ENCODE measurements at regions not wholly inside any gene's neighbourhood (a gene's known extent, or its start where the extent isn't known, plus 50 kb on each side); places are given as distances from the start of the nearest gene placed in this dataset.

DNA sequence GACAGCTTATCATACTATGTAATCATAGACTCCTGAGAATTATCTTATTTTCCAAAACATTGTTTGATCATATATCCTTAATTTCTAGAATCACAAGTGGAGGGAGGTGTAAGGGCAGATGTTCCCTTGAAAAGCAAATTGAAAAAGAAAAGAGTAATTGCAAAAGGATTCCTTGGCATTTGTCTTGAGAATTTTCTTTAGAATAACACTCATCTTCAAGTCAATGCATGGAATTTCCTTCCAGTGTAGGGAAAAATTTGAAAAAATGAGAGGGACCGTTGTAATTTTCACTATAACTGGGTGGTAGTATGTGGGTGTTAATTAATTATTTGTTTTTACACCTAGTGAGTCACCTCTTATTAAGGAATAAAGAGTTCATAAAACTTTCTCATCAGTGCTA, 724.6 kb upstream of the ADAMTS5 start:
- CTCF ChIA-PET = no interaction called here
- POLR2A ChIA-PET (ENCODE audit: low non-redundant PET) = no interaction called here

DNA sequence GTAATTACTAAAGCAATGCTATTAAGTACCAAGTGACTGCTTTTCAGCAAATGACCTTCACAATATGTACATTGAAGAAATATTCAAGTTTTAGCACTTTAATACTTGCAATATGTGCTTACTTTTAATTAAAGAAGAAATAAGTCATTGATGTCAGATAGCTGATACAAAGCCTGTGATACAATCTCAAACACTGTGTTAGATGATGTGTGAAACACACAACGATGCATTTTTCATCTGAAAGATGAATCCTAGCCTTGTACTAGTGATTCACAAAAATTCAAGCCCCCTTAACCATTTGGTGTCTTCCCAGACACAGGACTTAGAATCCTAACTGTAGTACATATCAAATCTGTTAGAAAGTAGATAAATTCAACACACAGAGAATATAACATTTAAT, 724.1 kb upstream of the ADAMTS5 start:
- ChIA-PET POLR2A (ENCODE audit: low non-redundant PET) (no interaction called here), CTCF (no interaction called here)
- TF ChIP-seq, protein P1, sequence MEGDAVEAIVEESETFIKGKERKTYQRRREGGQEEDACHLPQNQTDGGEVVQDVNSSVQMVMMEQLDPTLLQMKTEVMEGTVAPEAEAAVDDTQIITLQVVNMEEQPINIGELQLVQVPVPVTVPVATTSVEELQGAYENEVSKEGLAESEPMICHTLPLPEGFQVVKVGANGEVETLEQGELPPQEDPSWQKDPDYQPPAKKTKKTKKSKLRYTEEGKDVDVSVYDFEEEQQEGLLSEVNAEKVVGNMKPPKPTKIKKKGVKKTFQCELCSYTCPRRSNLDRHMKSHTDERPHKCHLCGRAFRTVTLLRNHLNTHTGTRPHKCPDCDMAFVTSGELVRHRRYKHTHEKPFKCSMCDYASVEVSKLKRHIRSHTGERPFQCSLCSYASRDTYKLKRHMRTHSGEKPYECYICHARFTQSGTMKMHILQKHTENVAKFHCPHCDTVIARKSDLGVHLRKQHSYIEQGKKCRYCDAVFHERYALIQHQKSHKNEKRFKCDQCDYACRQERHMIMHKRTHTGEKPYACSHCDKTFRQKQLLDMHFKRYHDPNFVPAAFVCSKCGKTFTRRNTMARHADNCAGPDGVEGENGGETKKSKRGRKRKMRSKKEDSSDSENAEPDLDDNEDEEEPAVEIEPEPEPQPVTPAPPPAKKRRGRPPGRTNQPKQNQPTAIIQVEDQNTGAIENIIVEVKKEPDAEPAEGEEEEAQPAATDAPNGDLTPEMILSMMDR (conservative IDR thresholded peaks at IDR 0.05; ENCODE audit: low read depth) = no peak
- DNase-seq (ENCODE audit: low spot score) = no peak
- H3K27ac ChIP-seq = no peak overlapping the region

More for the DNA sequence above, 724.6 kb upstream of the ADAMTS5 start:
- no peak for DNase-seq (ENCODE audit: low spot score)
- TF ChIP-seq, protein P1 (conservative IDR thresholded peaks at IDR 0.05; ENCODE audit: low read depth) = no peak
- H3K27ac ChIP-seq = no peak overlapping the region

DNA sequence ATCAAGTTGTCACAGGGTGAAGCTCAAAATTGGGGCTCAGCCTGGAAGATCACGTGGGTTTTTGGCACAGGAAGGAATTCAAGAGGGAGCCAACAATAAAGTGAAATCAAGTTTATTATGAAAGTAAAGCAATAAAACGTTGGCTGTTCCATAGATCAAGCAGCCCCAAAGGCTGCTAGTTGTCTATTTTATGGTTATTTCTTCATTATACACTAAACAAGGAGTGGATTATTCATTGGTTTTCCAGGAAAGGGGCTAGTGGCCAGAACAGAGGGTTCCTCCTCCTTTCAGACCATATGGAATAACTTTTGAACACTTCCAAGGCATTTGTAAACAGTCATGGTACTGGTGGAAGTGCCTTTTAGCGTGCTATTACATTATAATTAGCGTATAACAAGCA, 723.5 kb upstream of the ADAMTS5 start:
- H3K27ac ChIP-seq = no peak overlapping the region
- ChIA-PET CTCF (no interaction called here), POLR2A (ENCODE audit: low non-redundant PET) (no interaction called here)
- TF ChIP-seq, protein P1 (conservative IDR thresholded peaks at IDR 0.05; ENCODE audit: low read depth) = no peak
- no peak for DNase-seq (ENCODE audit: low spot score)

DNA sequence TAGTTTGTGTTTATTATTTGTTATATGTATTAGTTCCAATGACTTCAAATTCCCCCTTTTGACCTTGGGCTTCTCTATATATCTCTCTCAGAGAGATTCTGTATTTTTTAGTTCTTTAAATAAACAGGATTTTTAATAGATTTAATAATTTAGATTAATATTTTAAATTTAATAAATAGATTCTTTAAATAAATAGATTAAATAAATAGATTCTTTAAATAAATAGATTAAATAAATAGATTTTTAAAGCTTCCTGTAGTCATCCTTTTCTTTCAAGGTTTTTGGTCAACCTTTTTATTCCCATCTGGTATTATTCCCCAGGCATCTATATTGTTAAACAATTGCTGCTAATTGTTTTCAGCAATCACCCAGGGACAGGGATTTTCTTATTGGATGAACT, 721.9 kb upstream of the ADAMTS5 start:
- no peak overlapping the region for H3K27ac ChIP-seq
- CTCF ChIA-PET = no interaction called here
- TF ChIP-seq, protein P1 (conservative IDR thresholded peaks at IDR 0.05; ENCODE audit: low read depth) = no peak
- DNase-seq (ENCODE audit: low spot score) = no peak
- POLR2A ChIA-PET (ENCODE audit: low non-redundant PET) = no interaction called here

DNA sequence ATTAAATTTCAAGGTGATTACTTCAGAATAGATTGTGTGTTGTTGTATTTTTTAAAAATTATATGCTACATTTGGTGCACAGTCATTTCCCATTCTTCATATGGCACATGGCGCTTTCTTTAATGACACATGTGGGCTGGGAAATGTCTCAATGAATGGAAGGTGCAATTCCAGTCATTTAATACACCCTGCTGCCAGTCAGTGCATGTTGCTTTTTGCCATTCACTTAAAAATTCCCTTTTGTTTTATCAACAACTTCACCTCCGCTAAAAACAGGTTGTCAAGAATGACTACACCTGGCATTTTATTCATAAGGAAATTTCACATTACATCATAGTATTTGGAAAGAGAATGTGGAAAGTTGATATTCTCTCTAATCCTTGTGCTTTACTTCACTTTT, 716.4 kb upstream of the ADAMTS5 start:
- CTCF ChIA-PET = interaction anchor here (0.7 kb wide), 1 partner anchor 39 kb away, joined by 5 read pairs; no protein-coding TSS in a partner anchor

DNA sequence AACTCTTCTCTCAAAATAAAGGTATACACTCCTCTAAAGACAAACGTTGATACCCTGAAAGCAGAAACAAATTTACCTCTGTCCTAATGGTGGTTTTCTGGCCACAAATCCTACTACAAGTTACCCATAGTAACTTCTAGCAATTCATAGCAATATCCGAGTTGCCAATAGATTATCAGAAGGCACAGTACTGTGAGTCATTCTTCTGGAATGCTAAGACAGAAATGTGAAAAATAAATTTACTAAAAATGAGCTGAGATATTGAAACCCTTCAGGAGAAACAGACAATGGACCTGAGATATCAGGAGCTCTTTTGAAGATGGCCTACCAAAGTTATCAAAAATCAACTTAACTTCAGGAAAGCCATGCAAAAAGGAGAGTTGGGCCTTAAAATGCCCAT, 715.0 kb upstream of the ADAMTS5 start:
- DNase-seq (ENCODE audit: low spot score) = no peak
- ChIA-PET POLR2A (ENCODE audit: low non-redundant PET) (no interaction called here), CTCF (no interaction called here)
- TF ChIP-seq, protein P1 (conservative IDR thresholded peaks at IDR 0.05; ENCODE audit: low read depth) = no peak
- no peak overlapping the region for H3K27ac ChIP-seq

More for the DNA sequence above, 716.4 kb upstream of the ADAMTS5 start:
- POLR2A ChIA-PET (ENCODE audit: low non-redundant PET) = no interaction called here
- DNase-seq (ENCODE audit: low spot score) = no peak
- TF ChIP-seq, protein P1 (conservative IDR thresholded peaks at IDR 0.05; ENCODE audit: low read depth) = no peak
- no peak overlapping the region for H3K27ac ChIP-seq

DNA sequence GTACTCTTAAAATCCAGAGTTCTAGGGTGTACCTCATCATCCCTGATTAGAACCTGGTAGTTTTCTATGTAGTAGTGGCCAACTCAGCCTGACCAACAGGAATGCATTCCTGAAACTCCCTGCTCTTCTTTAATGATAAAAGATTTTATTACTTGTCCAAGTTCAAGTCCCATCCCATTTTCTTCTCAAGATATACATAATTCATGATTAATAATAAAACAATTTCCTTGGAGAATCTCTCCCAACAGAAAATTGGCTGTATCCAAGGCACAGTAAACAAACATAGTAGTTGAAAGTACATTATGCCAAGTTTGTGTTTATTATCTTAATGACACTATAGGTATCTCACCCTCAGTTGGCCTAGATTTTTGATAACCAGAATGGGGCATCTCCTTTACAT, 714.1 kb upstream of the ADAMTS5 start:
- POLR2A ChIA-PET (ENCODE audit: low non-redundant PET) = no interaction called here
- CTCF ChIA-PET = interaction anchor here (0.6 kb wide), 1 partner anchor 776 kb away, joined by 3 read pairs; no protein-coding TSS in a partner anchor
- TF ChIP-seq, protein P1 (conservative IDR thresholded peaks at IDR 0.05; ENCODE audit: low read depth) = no peak
- H3K27ac ChIP-seq = no peak overlapping the region
- no peak for DNase-seq (ENCODE audit: low spot score)

All from RWPE1 (cell line).